Activated CD4-positive, alpha-beta T cell treated with anti-CD3 and anti-CD28 coated beads for 36 hours (primary cell): ENCODE measurements at regions not wholly inside any gene's neighbourhood (a gene's known extent, or its start where the extent isn't known, plus 50 kb on each side); places are given as distances from the start of the nearest gene placed in this dataset.
"Not testable (repeated sequence)": the region's sequence is repeated elsewhere in the genome, so short reads cannot be mapped to it uniquely, and the experiment has no call there.

Source experiments
- ATAC-seq: fragments of 200-7000 bp; cut with Tn5 transposase; one replicate; pipeline ENCODE4 v1.10.0; 2021; ENCODE audit warnings: mild to moderate bottlenecking, moderate library complexity
- CTCF ChIA-PET: fragments of 350-600 bp; sonication (Branson Sonifier 250); formaldehyde crosslinking; loops from one replicate; lab custom pipeline; 2021; ENCODE audit warnings: antibody characterized with exemption; lab: Charles Lee
- POLR2A ChIA-PET: fragments of 350-600 bp; sonication (Branson Sonifier 250); formaldehyde crosslinking; loops from one replicate; lab custom pipeline; 2021; ENCODE audit warnings: antibody characterized with exemption, inconsistent platforms; lab: Charles Lee
- DNase-seq: peaks from one replicate; pipeline ENCODE4 v3.0.0-alpha.2; 2020
- H3K27ac Mint-ChIP-seq: one replicate; pipeline ENCODE4 v1.8.0; 2021; ENCODE audit warnings: mixed read lengths
- H3K27me3 Mint-ChIP-seq: one replicate; pipeline ENCODE4 v1.8.0; 2021; ENCODE audit warnings: mixed read lengths
- H3K36me3 Mint-ChIP-seq: one replicate; pipeline ENCODE4 v1.8.0; 2021; ENCODE audit warnings: low read depth, mixed read lengths
- H3K4me1 Mint-ChIP-seq: one replicate; pipeline ENCODE4 v1.8.0; 2021; ENCODE audit warnings: mixed read lengths
- H3K4me3 Mint-ChIP-seq: one replicate; pipeline ENCODE4 v1.8.0; 2021; ENCODE audit warnings: mild to moderate bottlenecking, moderate library complexity, mixed read lengths
- H3K9me3 Mint-ChIP-seq: one replicate; pipeline ENCODE4 v1.8.0; 2021; ENCODE audit warnings: low read depth, mixed read lengths
- intact Hi-C, 2 experiments: fragments of 100-400 bp; cut with DNase I in 1 of 2; cut with micrococcal nuclease in 1 of 2; formaldehyde crosslinking; loops; one replicate each; pipeline versions ENCODE4 v1.14.2 to v1.15.1; 2022 to 2024; cut with DNase I, micrococcal nuclease

DNA sequence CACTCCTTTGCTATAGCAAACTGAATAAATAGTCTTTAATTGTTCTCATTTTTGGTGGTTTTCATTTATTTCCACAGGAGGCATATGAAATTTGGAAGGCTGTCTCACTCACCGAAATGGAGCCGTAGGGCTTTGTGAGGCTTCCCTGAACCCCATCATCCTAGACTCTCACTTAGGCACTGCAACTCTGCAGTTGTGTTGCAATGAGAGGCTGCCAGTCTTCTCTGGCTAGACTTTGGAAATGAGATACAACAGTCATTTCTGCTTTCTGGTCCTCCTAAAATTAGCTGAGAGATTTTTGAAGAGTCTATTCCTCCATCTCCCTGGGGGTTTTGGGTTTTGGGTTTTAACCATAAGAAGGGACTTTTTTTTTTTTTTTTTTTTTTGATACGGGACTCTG is 146.5 kb downstream of the SH3BGRL start:
- no peaks in the 10 kb centered on the region for H3K4me1 Mint-ChIP-seq
- intact Hi-C loops, result no loop called here
- no peaks in the 10 kb centered on the region for H3K9me3 Mint-ChIP-seq
- H3K36me3 Mint-ChIP-seq, result no peaks in the 10 kb centered on the region
- no peak for ATAC-seq
- H3K4me3 Mint-ChIP-seq, result no peak overlapping the region
- CTCF ChIA-PET, result no interaction called here
- POLR2A ChIA-PET, result no interaction called here
- no peak overlapping the region for H3K27ac Mint-ChIP-seq
- no peaks in the 10 kb centered on the region for H3K27me3 Mint-ChIP-seq
- no peak for DNase-seq

DNA sequence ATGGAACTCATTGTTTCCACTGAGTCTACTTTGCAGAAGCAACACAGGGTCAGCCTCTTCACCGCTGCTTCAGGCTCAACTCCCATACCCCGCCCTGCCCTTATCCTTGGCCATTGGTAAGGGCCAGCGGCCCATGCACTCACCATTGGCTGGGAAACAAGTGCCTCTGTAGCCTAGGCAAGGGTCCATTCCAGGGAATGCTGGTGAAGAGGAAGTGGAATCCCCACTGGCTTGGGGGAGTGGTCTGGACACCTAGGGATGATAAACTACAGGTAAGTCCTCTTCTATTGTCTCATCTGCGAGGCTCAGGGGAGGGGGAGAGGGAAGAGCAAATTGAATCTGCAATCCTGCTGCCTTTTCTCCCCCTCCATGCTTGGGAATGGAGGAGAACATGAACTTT is 153.1 kb downstream of the SH3BGRL start:
- H3K4me1 Mint-ChIP-seq, result no peaks in the 10 kb centered on the region
- POLR2A ChIA-PET, result no interaction called here

DNA sequence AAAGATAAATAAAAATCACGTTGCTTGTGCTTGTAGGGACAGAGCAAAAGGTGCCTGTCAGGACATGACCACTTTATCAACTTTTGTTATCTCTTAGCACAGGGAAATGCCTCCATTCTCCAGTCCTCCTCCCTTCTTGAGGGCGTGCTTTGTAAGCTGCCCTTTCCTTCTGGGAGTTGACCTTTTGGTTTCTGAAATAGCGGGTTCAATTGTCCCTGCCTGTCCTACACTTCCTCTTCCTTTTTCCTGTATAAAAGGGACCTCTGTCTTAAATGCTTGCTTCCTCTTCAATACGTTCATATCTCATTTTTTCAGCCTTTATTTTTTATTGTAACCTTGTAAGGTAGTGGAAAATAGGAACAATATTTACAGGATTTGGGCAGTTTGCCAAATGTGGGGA is 153.5 kb downstream of the SH3BGRL start:
- Mint-ChIP-seq H3K27ac (no peak overlapping the region), H3K9me3 (peaks cover 4% of the 10 kb centered on the region), H3K27me3 (no peaks in the 10 kb centered on the region), H3K4me3 (no peak overlapping the region), H3K4me1 (no peaks in the 10 kb centered on the region), H3K36me3 (no peaks in the 10 kb centered on the region)
- DNase-seq (no peak), ATAC-seq (no peak)
- intact Hi-C loops, result no loop called here
- ChIA-PET POLR2A (no interaction called here), CTCF (no interaction called here)

More for the DNA sequence above, 153.1 kb downstream of the SH3BGRL start:
- intact Hi-C loops, result no loop called here
- H3K27ac Mint-ChIP-seq, result no peak overlapping the region
- ATAC-seq (no peak), DNase-seq (no peak)
- H3K36me3 Mint-ChIP-seq, result no peaks in the 10 kb centered on the region
- CTCF ChIA-PET, result no interaction called here
- H3K4me3 Mint-ChIP-seq, result no peak overlapping the region
- peaks cover 4% of the 10 kb centered on the region for H3K9me3 Mint-ChIP-seq
- no peaks in the 10 kb centered on the region for H3K27me3 Mint-ChIP-seq

DNA sequence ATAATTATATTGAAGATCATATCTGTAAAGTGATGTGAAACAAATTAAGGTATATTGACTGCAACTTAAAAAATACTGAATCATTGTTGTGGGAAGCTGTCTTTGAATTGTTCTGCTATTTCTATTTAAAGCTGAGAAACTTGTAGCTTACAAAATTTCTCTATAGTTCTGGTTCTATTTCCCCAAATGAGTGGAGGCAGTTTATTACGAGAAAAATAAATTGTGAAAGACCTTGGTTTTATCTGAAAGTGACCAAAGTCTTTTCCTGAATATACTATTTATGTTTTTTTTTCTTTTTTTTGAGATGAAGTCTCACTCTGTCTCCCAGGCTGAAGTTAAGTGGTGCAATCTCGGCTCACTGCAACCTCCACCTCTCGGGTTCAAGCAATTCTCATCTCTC is 165.4 kb downstream of the SH3BGRL start:
- CTCF ChIA-PET, result interaction anchor here (0.7 kb wide), 1 partner anchor 172 kb away, joined by 3 read pairs; no protein-coding TSS in a partner anchor
- no peak for ATAC-seq
- DNase-seq, result no peak
- intact Hi-C loops, result no loop called here
- no peak overlapping the region for H3K27ac Mint-ChIP-seq
- H3K4me1 Mint-ChIP-seq, result no peaks in the 10 kb centered on the region
- no peaks in the 10 kb centered on the region for H3K27me3 Mint-ChIP-seq
- no peak overlapping the region for H3K4me3 Mint-ChIP-seq
- POLR2A ChIA-PET, result no interaction called here
- H3K36me3 Mint-ChIP-seq, result no peaks in the 10 kb centered on the region
- no peaks in the 10 kb centered on the region for H3K9me3 Mint-ChIP-seq

DNA sequence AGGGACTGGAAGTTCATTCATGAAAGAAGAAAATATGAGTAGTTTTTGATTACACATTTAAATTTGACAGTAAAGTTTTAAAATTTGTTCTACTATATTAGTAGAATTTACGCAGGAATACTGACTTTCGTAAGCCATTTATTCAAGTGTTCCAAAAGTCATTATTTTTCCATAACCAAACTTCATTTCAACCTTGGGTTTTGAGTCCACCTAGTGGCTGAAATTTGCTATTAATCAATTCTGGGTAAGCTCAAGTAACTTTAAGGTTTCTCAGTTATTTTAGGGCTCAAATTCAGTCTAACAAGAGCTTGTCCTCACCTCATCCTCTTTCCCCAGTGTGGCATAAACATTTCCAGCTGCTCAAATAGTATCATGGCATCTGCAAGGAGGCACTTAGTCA is 175.4 kb downstream of the SH3BGRL start:
- no peak for DNase-seq
- intact Hi-C loops, result loop anchor here (1.0 to 2.0 kb wide), 4 partner anchors 203 to 501 kb away; no protein-coding TSS in a partner anchor
- POLR2A ChIA-PET, result no interaction called here
- no peak overlapping the region for H3K4me3 Mint-ChIP-seq
- H3K4me1 Mint-ChIP-seq, result no peaks in the 10 kb centered on the region
- CTCF ChIA-PET, result interaction anchor here (0.5 to 1.7 kb wide), 7 partner anchors 9 to 620 kb away, joined by 3 to 7 read pairs (median 3); partner anchors contain the start of gene SH3BGRL
- H3K27me3 Mint-ChIP-seq, result peaks cover 4% of the 10 kb centered on the region
- no peaks in the 10 kb centered on the region for H3K36me3 Mint-ChIP-seq
- H3K9me3 Mint-ChIP-seq, result no peaks in the 10 kb centered on the region
- no peak for ATAC-seq
- H3K27ac Mint-ChIP-seq, result no peak overlapping the region

- no peak for DNase-seq
- no peak for ATAC-seq
- no peaks in the 10 kb centered on the region for H3K9me3 Mint-ChIP-seq
- H3K4me1 Mint-ChIP-seq, result no peaks in the 10 kb centered on the region
- H3K27me3 Mint-ChIP-seq, result peaks cover 4% of the 10 kb centered on the region
- intact Hi-C loops, result no loop called here
- H3K4me3 Mint-ChIP-seq, result no peak overlapping the region
- no peak overlapping the region for H3K27ac Mint-ChIP-seq
- H3K36me3 Mint-ChIP-seq, result no peaks in the 10 kb centered on the region
- ChIA-PET POLR2A (no interaction called here), CTCF (interaction anchor here (1.2 to 1.7 kb wide), 2 partner anchors 205 to 502 kb away, joined by 6 to 7 read pairs; no protein-coding TSS in a partner anchor)
These were observed 176.7 kb downstream of the SH3BGRL start for GRCh38 chrX:81378560-81378959.

- no peak for DNase-seq
- no peaks in the 10 kb centered on the region for H3K9me3 Mint-ChIP-seq
- intact Hi-C loops, result no loop called here
- no peaks in the 10 kb centered on the region for H3K36me3 Mint-ChIP-seq
- ATAC-seq, result no peak
- CTCF ChIA-PET, result no interaction called here
- H3K4me3 Mint-ChIP-seq, result no peak overlapping the region
- POLR2A ChIA-PET, result no interaction called here
- no peak overlapping the region for H3K27ac Mint-ChIP-seq
- no peaks in the 10 kb centered on the region for H3K4me1 Mint-ChIP-seq
- no peaks in the 10 kb centered on the region for H3K27me3 Mint-ChIP-seq
These were observed 188.3 kb downstream of the SH3BGRL start for GRCh38 chrX:81390237-81390636.

DNA sequence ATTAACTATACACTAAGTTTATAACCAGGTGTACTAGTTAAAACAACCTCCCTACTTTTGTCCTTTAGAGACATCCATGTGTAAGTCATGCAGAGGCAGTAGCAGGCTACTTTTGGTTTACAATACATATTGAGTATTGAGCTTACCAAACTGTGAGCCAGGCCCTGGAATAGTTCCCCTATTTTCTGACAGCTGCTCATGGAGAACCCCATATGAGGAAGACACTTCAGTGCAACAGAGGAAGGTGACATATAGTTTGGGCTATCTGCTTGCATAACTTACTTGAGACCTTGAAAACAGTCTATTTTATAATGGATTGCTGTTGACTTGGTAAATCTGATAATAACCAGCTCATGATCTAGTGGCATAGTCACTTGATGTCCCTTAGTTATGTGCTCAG is 190.5 kb downstream of the SH3BGRL start:
- ATAC-seq, result no peak
- intact Hi-C loops, result no loop called here
- CTCF ChIA-PET, result no interaction called here

GRCh38 chrX:81405781-81406180 is 203.9 kb downstream of the SH3BGRL start:
- no peak overlapping the region for H3K27ac Mint-ChIP-seq
- POLR2A ChIA-PET, result no interaction called here

More for the DNA sequence above, 190.5 kb downstream of the SH3BGRL start:
- POLR2A ChIA-PET, result no interaction called here
- Mint-ChIP-seq H3K9me3 (no peaks in the 10 kb centered on the region), H3K36me3 (no peaks in the 10 kb centered on the region), H3K27me3 (no peaks in the 10 kb centered on the region), H3K4me1 (no peaks in the 10 kb centered on the region), H3K27ac (no peak overlapping the region), H3K4me3 (no peak overlapping the region)
- no peak for DNase-seq

DNA sequence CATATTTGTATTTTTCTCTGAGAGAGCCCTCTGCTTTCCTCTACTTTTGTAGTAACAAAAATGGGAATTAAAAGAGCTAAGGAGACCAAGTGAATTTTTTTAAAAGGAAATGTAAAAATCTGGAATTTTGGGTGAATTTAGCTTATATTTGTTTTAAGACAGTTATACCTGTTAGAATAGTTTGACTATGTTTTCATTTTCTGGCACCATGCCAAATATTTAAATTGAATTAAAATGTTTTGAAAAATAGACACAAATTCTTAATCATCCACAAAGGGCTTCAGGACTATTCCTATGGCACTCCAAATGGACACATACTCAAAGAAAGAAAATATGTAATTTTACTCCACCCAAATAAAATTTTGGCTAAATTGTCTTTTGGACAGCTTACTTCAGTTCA is 209.6 kb downstream of the SH3BGRL start:
- ATAC-seq (no peak), DNase-seq (no peak)
- H3K27me3 Mint-ChIP-seq, result no peaks in the 10 kb centered on the region
- no peaks in the 10 kb centered on the region for H3K4me1 Mint-ChIP-seq
- H3K9me3 Mint-ChIP-seq, result no peaks in the 10 kb centered on the region
- intact Hi-C loops, result no loop called here
- H3K27ac Mint-ChIP-seq, result no peak overlapping the region
- H3K4me3 Mint-ChIP-seq, result no peak overlapping the region
- ChIA-PET POLR2A (no interaction called here), CTCF (no interaction called here)
- no peaks in the 10 kb centered on the region for H3K36me3 Mint-ChIP-seq

More at GRCh38 chrX:81405781-81406180, 203.9 kb downstream of the SH3BGRL start:
- Mint-ChIP-seq H3K4me1 (no peaks in the 10 kb centered on the region), H3K4me3 (no peak overlapping the region), H3K27me3 (no peaks in the 10 kb centered on the region), H3K9me3 (no peaks in the 10 kb centered on the region), H3K36me3 (no peaks in the 10 kb centered on the region)
- DNase-seq, result no peak
- CTCF ChIA-PET, result no interaction called here
- ATAC-seq, result no peak
- intact Hi-C loops, result loop anchor here in 1 of 2 experiments (10.0 kb wide), 1 partner anchor 991 kb away; no protein-coding TSS in a partner anchor

GRCh38 chrX:81412428-81412827 is 210.5 kb downstream of the SH3BGRL start:
- Mint-ChIP-seq H3K27ac (no peak overlapping the region), H3K9me3 (no peaks in the 10 kb centered on the region), H3K4me1 (no peaks in the 10 kb centered on the region), H3K27me3 (no peaks in the 10 kb centered on the region), H3K36me3 (no peaks in the 10 kb centered on the region), H3K4me3 (no peak overlapping the region)
- CTCF ChIA-PET, result no interaction called here
- DNase-seq (no peak), ATAC-seq (no peak)
- POLR2A ChIA-PET, result no interaction called here
- intact Hi-C loops, result no loop called here

GRCh38 chrX:81412857-81413256 is 211.0 kb downstream of the SH3BGRL start:
- H3K4me1 Mint-ChIP-seq, H3K27me3 Mint-ChIP-seq, intact Hi-C loops, H3K27ac Mint-ChIP-seq, CTCF ChIA-PET, H3K36me3 Mint-ChIP-seq, ATAC-seq, H3K9me3 Mint-ChIP-seq, DNase-seq, H3K4me3 Mint-ChIP-seq, POLR2A ChIA-PET: not testable (repeated sequence)
